AG04449 (cell line): ENCODE measurements at regions not wholly inside any gene's neighbourhood (a gene's known extent, or its start where the extent isn't known, plus 50 kb on each side); places are given as distances from the start of the nearest gene placed in this dataset.

ENCODE experiments used
- CTCF ChIA-PET: fragments of 350-600 bp; formaldehyde crosslinking; extraction: SDS; loops from one replicate; lab custom pipeline; 2021; ENCODE audit warnings: antibody characterized with exemption; lab: Yijun Ruan, JAX
- POLR2A ChIA-PET: fragments of 400-600, 350-600 bp; formaldehyde crosslinking; extraction: SDS; loops from one replicate; lab custom pipeline; 2020; ENCODE audit warnings: antibody characterized with exemption, inconsistent platforms; lab: Yijun Ruan, JAX
- DNase-seq: peaks from one replicate; pipeline ENCODE4 v3.0.0-alpha.2; 2010; ENCODE audit warnings: low read depth, low spot score
- H3K4me3 ChIP-seq: 2 replicates; pipeline ENCODE4 v1.5.1; 2011; ENCODE audit warnings: low read depth, mild to moderate bottlenecking, control low read depth, low read length
- CTCF ChIP-seq: IDR thresholded peaks from one replicate; pipeline ENCODE4 v1.5.1; 2011; ENCODE audit warnings: mild to moderate bottlenecking, moderate library complexity, low read length, control low read depth, inconsistent platforms; ENCODE audit not compliant: insufficient read depth; ENCODE audit errors: missing control alignments

GRCh38 chr2:167756446-167756845 lies 490.9 kb downstream of the STK39 start:
- H3K4me3 ChIP-seq, result no peak overlapping the region
- DNase-seq, result no peak
- POLR2A ChIA-PET, result no interaction called here
- CTCF ChIA-PET, result no interaction called here
- TF ChIP-seq CTCF, result no peak

GRCh38 chr2:167753142-167753541 lies 494.3 kb downstream of the STK39 start:
- POLR2A ChIA-PET, result no interaction called here
- CTCF ChIA-PET, result no interaction called here

GRCh38 chr2:167752734-167753133 lies 494.7 kb downstream of the STK39 start:
- CTCF ChIA-PET, result no interaction called here
- no peak for TF ChIP-seq CTCF

More at GRCh38 chr2:167753142-167753541, 494.3 kb downstream of the STK39 start:
- no peak overlapping the region for H3K4me3 ChIP-seq
- no peak for TF ChIP-seq CTCF
- DNase-seq, result no peak

GRCh38 chr2:167750675-167751074 lies 496.7 kb downstream of the STK39 start:
- DNase-seq, result no peak
- no peak for TF ChIP-seq CTCF
- ChIA-PET CTCF (no interaction called here), POLR2A (no interaction called here)
- no peak overlapping the region for H3K4me3 ChIP-seq

More at GRCh38 chr2:167752734-167753133, 494.7 kb downstream of the STK39 start:
- POLR2A ChIA-PET, result no interaction called here
- no peak for DNase-seq
- H3K4me3 ChIP-seq, result no peak overlapping the region

- ChIA-PET POLR2A (no interaction called here), CTCF (no interaction called here)
- no peak for TF ChIP-seq CTCF
Measured at GRCh38 chr2:167749660-167750059, 497.7 kb downstream of the STK39 start.

GRCh38 chr2:167749016-167749415 lies 498.4 kb downstream of the STK39 start:
- POLR2A ChIA-PET, result no interaction called here
- no peak overlapping the region for H3K4me3 ChIP-seq
- no peak for TF ChIP-seq CTCF
- DNase-seq, result no peak
- CTCF ChIA-PET, result no interaction called here

More at GRCh38 chr2:167749660-167750059, 497.7 kb downstream of the STK39 start:
- no peak for DNase-seq
- no peak overlapping the region for H3K4me3 ChIP-seq
